SK-N-SH treated with all-trans-retinoic acid at 6 μM for 48 hours (cell line): ENCODE measurements at regions not wholly inside any gene's neighbourhood (a gene's known extent, or its start where the extent isn't known, plus 50 kb on each side); places are given as distances from the start of the nearest gene placed in this dataset.
"Not testable (repeated sequence)": the region's sequence is repeated elsewhere in the genome, so short reads cannot be mapped to it uniquely, and the experiment has no call there.

Source experiments
- ATAC-seq: fragments of 200-7000 bp; cut with Tn5 transposase; 3 replicates; pipeline ENCODE4 v1.9.1; 2020; ENCODE audit warnings: mild to moderate bottlenecking, moderate library complexity
- ARNTL ChIP-seq: fragments of 450-650 bp; formaldehyde crosslinking; IDR thresholded peaks from 2 replicates; pipeline ENCODE4 v1.5.0; 2020; ENCODE audit warnings: low read depth, mild to moderate bottlenecking, moderate library complexity, borderline replicate concordance
- BACH2 ChIP-seq: fragments of 250-450 bp; sonication (Bioruptor Pico); IDR thresholded peaks from 2 replicates; pipeline ENCODE4 v1.9.0; 2021; ENCODE audit warnings: mild to moderate bottlenecking, borderline replicate concordance
- CREB5 ChIP-seq: fragments of 250-450 bp; sonication (Bioruptor Pico); IDR thresholded peaks from 2 replicates; pipeline ENCODE4 v1.5.1; 2020; ENCODE audit warnings: low read depth, mild to moderate bottlenecking, moderate library complexity
- CSDC2 ChIP-seq: fragments of 250-450 bp; sonication (Bioruptor Pico); IDR thresholded peaks from 2 replicates; pipeline ENCODE4 v1.5.0; 2020; ENCODE audit warnings: mild to moderate bottlenecking, moderate library complexity
- ESRRG ChIP-seq: fragments of 250-450 bp; sonication (Bioruptor Pico); IDR thresholded peaks from 2 replicates; pipeline ENCODE4 v1.6.1; 2021; ENCODE audit warnings: mild to moderate bottlenecking
- GLIS3 ChIP-seq: fragments of 250-450 bp; sonication (Bioruptor Pico); IDR thresholded peaks from 2 replicates; pipeline ENCODE4 v1.5.0; 2020; ENCODE audit warnings: mild to moderate bottlenecking, moderate library complexity
- ISL1 ChIP-seq: fragments of 250-450 bp; sonication (Bioruptor Pico); IDR thresholded peaks from 2 replicates; pipeline ENCODE4 v2.1.2; 2022; ENCODE audit warnings: mild to moderate bottlenecking, moderate library complexity
- OSR1 ChIP-seq: fragments of 250-450 bp; sonication (Bioruptor Pico); IDR thresholded peaks from 2 replicates; pipeline ENCODE4 v1.8.0; 2022; ENCODE audit warnings: moderate library complexity, mild to moderate bottlenecking, inconsistent platforms
- PPARA ChIP-seq: fragments of 250-450 bp; sonication (Bioruptor Pico); IDR thresholded peaks from 2 replicates; pipeline ENCODE4 v1.5.0; 2020; ENCODE audit warnings: mild to moderate bottlenecking, borderline replicate concordance
- RARB ChIP-seq: fragments of 250-450 bp; sonication (Bioruptor Pico); IDR thresholded peaks from 2 replicates; pipeline ENCODE4 v1.8.0; 2021; ENCODE audit warnings: mild to moderate bottlenecking, moderate library complexity
- SNAI2 ChIP-seq: fragments of 250-450 bp; sonication (Bioruptor Pico); IDR thresholded peaks from 2 replicates; pipeline ENCODE4 v1.5.0; 2020; ENCODE audit warnings: mild to moderate bottlenecking, moderate library complexity
- TCF4 ChIP-seq: fragments of 250-450 bp; sonication (Bioruptor Pico); IDR thresholded peaks from 2 replicates; pipeline ENCODE4 v1.8.0; 2021; ENCODE audit warnings: mild to moderate bottlenecking, moderate library complexity, borderline replicate concordance
- TOX ChIP-seq: fragments of 250-450 bp; sonication (Bioruptor Pico); IDR thresholded peaks from 2 replicates; pipeline ENCODE4 v1.8.0; 2021; ENCODE audit warnings: mild to moderate bottlenecking, moderate library complexity, borderline replicate concordance
- ZC3H10 ChIP-seq: fragments of 250-450 bp; sonication (Bioruptor Pico); IDR thresholded peaks from 2 replicates; pipeline ENCODE4 v1.5.1; 2021; ENCODE audit warnings: mild to moderate bottlenecking, moderate library complexity
- ZFP3 ChIP-seq: fragments of 250-450 bp; sonication (Bioruptor Pico); IDR thresholded peaks from 2 replicates; pipeline ENCODE4 v1.5.0; 2020; ENCODE audit warnings: mild to moderate bottlenecking, moderate library complexity
- ZFP30 ChIP-seq: fragments of 450-650 bp; formaldehyde crosslinking; IDR thresholded peaks from 2 replicates; pipeline ENCODE4 v1.5.0; 2022; ENCODE audit warnings: mild to moderate bottlenecking, moderate library complexity
- ZNF565 ChIP-seq: fragments of 450-650 bp; formaldehyde crosslinking; conservative IDR thresholded peaks from 2 replicates; pipeline ENCODE4 v1.5.0; 2020; ENCODE audit warnings: low read depth, mild to moderate bottlenecking, moderate library complexity
- ZNF70 ChIP-seq: fragments of 450-650 bp; formaldehyde crosslinking; IDR thresholded peaks from 2 replicates; pipeline ENCODE4 v1.5.0; 2020; ENCODE audit warnings: mild to moderate bottlenecking, moderate library complexity
- ZNF8 ChIP-seq: fragments of 450-650 bp; formaldehyde crosslinking; IDR thresholded peaks from 2 replicates; pipeline ENCODE4 v1.5.0; 2020; ENCODE audit warnings: mild to moderate bottlenecking, moderate library complexity
- TF ChIP-seq, protein P1 (sequence below): fragments of 250-450 bp; sonication (Bioruptor Pico); IDR thresholded peaks from 2 replicates; pipeline ENCODE4 v1.5.0; 2020; ENCODE audit warnings: mild to moderate bottlenecking, moderate library complexity
- TF ChIP-seq, protein P2 (sequence below): fragments of 250-450 bp; sonication (Bioruptor Pico); IDR thresholded peaks from 2 replicates; pipeline ENCODE4 v1.5.1; 2021; ENCODE audit warnings: mild to moderate bottlenecking, moderate library complexity
- TF ChIP-seq, protein P3 (sequence below): fragments of 250-450 bp; sonication (Bioruptor Pico); IDR thresholded peaks from 2 replicates; pipeline ENCODE4 v1.8.0; 2021; ENCODE audit warnings: low read depth, mild to moderate bottlenecking, moderate library complexity, borderline replicate concordance

DNA sequence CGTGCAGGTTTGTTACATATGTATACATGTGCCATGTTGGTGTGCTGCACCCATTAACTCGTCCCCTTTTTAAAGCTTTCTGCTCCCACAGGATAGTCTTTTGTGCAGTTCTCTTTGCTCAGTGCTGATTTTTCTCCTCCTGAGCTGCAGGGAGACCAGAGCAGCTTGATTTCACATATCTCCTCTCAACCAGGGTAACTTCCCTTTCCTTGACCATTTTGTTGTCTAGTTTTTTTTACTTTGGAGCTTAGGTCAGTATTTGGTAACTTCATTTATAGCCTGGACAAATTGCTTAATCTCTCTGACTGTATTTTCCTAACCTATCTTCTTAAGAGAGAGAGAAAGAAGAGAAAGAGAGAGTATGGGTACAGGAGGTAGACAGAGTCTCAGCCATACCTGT is 137.1 kb upstream of the ZNF366 start:
- no peak for TF ChIP-seq ARNTL (CRISPR knock-in tag)
- no peak for TF ChIP-seq ZFP3 (CRISPR knock-in tag)
- TF ChIP-seq, protein P1, sequence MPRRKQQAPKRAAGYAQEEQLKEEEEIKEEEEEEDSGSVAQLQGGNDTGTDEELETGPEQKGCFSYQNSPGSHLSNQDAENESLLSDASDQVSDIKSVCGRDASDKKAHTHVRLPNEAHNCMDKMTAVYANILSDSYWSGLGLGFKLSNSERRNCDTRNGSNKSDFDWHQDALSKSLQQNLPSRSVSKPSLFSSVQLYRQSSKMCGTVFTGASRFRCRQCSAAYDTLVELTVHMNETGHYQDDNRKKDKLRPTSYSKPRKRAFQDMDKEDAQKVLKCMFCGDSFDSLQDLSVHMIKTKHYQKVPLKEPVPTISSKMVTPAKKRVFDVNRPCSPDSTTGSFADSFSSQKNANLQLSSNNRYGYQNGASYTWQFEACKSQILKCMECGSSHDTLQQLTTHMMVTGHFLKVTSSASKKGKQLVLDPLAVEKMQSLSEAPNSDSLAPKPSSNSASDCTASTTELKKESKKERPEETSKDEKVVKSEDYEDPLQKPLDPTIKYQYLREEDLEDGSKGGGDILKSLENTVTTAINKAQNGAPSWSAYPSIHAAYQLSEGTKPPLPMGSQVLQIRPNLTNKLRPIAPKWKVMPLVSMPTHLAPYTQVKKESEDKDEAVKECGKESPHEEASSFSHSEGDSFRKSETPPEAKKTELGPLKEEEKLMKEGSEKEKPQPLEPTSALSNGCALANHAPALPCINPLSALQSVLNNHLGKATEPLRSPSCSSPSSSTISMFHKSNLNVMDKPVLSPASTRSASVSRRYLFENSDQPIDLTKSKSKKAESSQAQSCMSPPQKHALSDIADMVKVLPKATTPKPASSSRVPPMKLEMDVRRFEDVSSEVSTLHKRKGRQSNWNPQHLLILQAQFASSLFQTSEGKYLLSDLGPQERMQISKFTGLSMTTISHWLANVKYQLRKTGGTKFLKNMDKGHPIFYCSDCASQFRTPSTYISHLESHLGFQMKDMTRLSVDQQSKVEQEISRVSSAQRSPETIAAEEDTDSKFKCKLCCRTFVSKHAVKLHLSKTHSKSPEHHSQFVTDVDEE (CRISPR knock-in tag) = no peak
- no peak for TF ChIP-seq ZFP30 (CRISPR knock-in tag)
- no peak for TF ChIP-seq BACH2 (CRISPR knock-in tag)
- no peak for TF ChIP-seq ZNF565 (CRISPR knock-in tag)
- TF ChIP-seq SNAI2 (CRISPR knock-in tag) = no peak
- no peak for TF ChIP-seq CSDC2 (CRISPR knock-in tag)
- no peak for TF ChIP-seq ZC3H10 (CRISPR knock-in tag)

DNA sequence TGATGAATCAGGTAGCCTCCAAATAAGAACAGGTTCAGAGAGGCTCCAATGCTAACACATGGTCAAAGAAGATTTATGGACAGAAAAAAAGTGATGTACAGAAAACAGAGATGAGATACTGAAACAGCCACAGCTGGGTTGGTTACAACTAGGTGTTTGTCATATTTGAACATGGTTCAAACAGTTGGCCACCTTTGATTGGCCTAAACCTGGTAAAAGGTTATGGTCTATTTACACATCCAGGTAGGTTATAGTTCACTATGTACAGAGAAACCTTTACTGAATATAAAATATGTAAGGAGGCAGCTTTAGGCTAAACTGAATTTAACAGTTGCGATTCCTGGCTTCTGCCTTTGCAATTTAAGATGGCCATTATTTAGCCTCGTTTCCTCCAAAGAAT is 134.0 kb upstream of the ZNF366 start:
- no peak for TF ChIP-seq ZC3H10 (CRISPR knock-in tag)
- TF ChIP-seq ZNF70 (CRISPR knock-in tag) = no peak
- TF ChIP-seq TOX (CRISPR knock-in tag) = no peak
- no peak for TF ChIP-seq ZFP30 (CRISPR knock-in tag)
- TF ChIP-seq CREB5 = no peak
- no peak for TF ChIP-seq ZFP3 (CRISPR knock-in tag)
- TF ChIP-seq OSR1 (CRISPR knock-in tag) = no peak
- no peak for TF ChIP-seq RARB
- no peak for TF ChIP-seq CSDC2 (CRISPR knock-in tag)
- TF ChIP-seq, all 23 proteins: peak for 0
- ATAC-seq = no peak

More for the DNA sequence above, 137.1 kb upstream of the ZNF366 start:
- no peak for ATAC-seq

GRCh38 chr5:72637058-72637457 is 129.8 kb upstream of the ZNF366 start:
- ATAC-seq = no peak
- no peak for TF ChIP-seq OSR1 (CRISPR knock-in tag)
- TF ChIP-seq ESRRG (CRISPR knock-in tag) = no peak
- no peak for TF ChIP-seq ZFP3 (CRISPR knock-in tag)
- TF ChIP-seq ZNF565 (CRISPR knock-in tag) = no peak
- no peak for TF ChIP-seq TCF4 (CRISPR knock-in tag)
- TF ChIP-seq GLIS3 (CRISPR knock-in tag) = no peak
- TF ChIP-seq BACH2 (CRISPR knock-in tag) = no peak
- TF ChIP-seq CSDC2 (CRISPR knock-in tag) = no peak
- TF ChIP-seq, protein P2, sequence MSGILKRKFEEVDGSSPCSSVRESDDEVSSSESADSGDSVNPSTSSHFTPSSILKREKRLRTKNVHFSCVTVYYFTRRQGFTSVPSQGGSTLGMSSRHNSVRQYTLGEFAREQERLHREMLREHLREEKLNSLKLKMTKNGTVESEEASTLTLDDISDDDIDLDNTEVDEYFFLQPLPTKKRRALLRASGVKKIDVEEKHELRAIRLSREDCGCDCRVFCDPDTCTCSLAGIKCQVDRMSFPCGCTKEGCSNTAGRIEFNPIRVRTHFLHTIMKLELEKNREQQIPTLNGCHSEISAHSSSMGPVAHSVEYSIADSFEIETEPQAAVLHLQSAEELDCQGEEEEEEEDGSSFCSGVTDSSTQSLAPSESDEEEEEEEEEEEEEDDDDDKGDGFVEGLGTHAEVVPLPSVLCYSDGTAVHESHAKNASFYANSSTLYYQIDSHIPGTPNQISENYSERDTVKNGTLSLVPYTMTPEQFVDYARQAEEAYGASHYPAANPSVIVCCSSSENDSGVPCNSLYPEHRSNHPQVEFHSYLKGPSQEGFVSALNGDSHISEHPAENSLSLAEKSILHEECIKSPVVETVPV (CRISPR knock-in tag) = no peak
- TF ChIP-seq ISL1 (CRISPR knock-in tag) = no peak
- no peak for TF ChIP-seq CREB5
- TF ChIP-seq, protein P1 (CRISPR knock-in tag) = no peak
- TF ChIP-seq ZNF8 (CRISPR knock-in tag) = no peak
- no peak for TF ChIP-seq PPARA (CRISPR knock-in tag)
- no peak for TF ChIP-seq ZNF70 (CRISPR knock-in tag)
- TF ChIP-seq ARNTL (CRISPR knock-in tag) = no peak
- TF ChIP-seq ZC3H10 (CRISPR knock-in tag) = no peak
- TF ChIP-seq, protein P3, sequence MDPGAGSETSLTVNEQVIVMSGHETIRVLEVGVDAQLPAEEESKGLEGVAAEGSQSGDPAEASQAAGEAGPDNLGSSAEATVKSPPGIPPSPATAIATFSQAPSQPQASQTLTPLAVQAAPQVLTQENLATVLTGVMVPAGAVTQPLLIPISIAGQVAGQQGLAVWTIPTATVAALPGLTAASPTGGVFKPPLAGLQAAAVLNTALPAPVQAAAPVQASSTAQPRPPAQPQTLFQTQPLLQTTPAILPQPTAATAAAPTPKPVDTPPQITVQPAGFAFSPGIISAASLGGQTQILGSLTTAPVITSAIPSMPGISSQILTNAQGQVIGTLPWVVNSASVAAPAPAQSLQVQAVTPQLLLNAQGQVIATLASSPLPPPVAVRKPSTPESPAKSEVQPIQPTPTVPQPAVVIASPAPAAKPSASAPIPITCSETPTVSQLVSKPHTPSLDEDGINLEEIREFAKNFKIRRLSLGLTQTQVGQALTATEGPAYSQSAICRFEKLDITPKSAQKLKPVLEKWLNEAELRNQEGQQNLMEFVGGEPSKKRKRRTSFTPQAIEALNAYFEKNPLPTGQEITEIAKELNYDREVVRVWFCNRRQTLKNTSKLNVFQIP (CRISPR knock-in tag) = no peak
- TF ChIP-seq TOX (CRISPR knock-in tag) = no peak
- TF ChIP-seq SNAI2 (CRISPR knock-in tag) = no peak

DNA sequence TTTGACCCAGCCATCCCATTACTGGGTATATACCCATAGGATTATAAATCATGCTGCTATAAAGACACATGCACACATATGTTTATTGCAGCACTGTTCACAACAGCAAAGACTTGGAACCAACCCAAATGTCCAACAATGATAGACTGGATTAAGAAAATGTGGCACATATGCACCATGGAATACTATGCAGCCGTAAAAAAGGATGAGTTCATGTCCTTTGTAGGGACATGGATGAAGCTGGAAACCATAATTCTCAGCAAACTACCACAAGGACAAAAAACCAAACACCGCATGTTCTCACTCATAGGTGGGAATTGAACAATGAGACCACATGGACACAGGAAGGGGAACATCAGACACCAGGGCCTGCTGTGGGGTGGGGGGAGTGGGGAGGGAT is 129.4 kb upstream of the ZNF366 start:
- ATAC-seq = not testable (repeated sequence)
